Kidney (tissue), 13 donors: ENCODE measurements at regions not wholly inside any gene's neighbourhood (a gene's known extent, or its start where the extent isn't known, plus 50 kb on each side); places are given as distances from the start of the nearest gene placed in this dataset.

Experiments used
- DNase-seq, 5 donors: peaks; one replicate each; pipeline ENCODE4 v3.0.0-alpha.2; 2013 to 2020
- FAIRE-seq: peaks from 2 replicates; lab custom pipeline; 2012; peaks lifted over from hg19 to GRCh38; lab: Jason Lieb, UNC
- H3K27ac ChIP-seq, 2 donors: one replicate each; pipeline ENCODE4 v1.7.0; 2013; ENCODE audit warnings: low read depth in 2 of 2, low read length in 2 of 2, inconsistent platforms in 1 of 2
- H3K27me3 ChIP-seq: one replicate; pipeline ENCODE4 v1.7.1; 2013; ENCODE audit warnings: low read length, inconsistent platforms; ENCODE audit not compliant: control insufficient read depth, insufficient read depth
- H3K36me3 ChIP-seq, 3 donors: one replicate each; pipeline versions ENCODE4 v1.7.0 to v1.7.1; 2013; ENCODE audit warnings: low read length in 3 of 3, control low read depth in 1 of 3, inconsistent platforms in 1 of 3; ENCODE audit not compliant: insufficient read depth in 3 of 3, control insufficient read depth in 2 of 3
- H3K4me1 ChIP-seq, 3 donors: one replicate each; pipeline versions ENCODE4 v1.7.0 to v1.7.1; 2013; ENCODE audit warnings: low read length in 3 of 3, inconsistent platforms in 1 of 3, low read depth in 1 of 3; ENCODE audit not compliant: control insufficient read depth in 2 of 3, insufficient read depth in 2 of 3
- H3K4me3 ChIP-seq, 3 donors: one replicate each; pipeline versions ENCODE4 v1.7.0 to v1.8.1; 2013; ENCODE audit warnings: low read length in 3 of 3, control low read depth in 1 of 3, inconsistent platforms in 1 of 3
- H3K9ac ChIP-seq, 3 donors: one replicate each; pipeline versions ENCODE4 v1.7.0 to v1.7.1; 2013; ENCODE audit warnings: low read length in 3 of 3, control low read depth in 1 of 3, inconsistent platforms in 1 of 3
- H3K9me3 ChIP-seq, 3 donors: one replicate each; pipeline versions ENCODE4 v1.7.0 to v1.7.1; 2013; ENCODE audit warnings: low read length in 3 of 3, control low read depth in 1 of 3, inconsistent platforms in 1 of 3; ENCODE audit not compliant: control insufficient read depth in 2 of 3, insufficient read depth in 1 of 3
- intact Hi-C: fragments of 100-400 bp; cut with DNase I; formaldehyde crosslinking; loops from one replicate; pipeline ENCODE4 v1.11.1; 2022
- TF ChIP-seq, protein P1 (sequence below): IDR thresholded peaks from 3 replicates; pipeline ENCODE4 v1.5.1; 2012; ENCODE audit warnings: mild to moderate bottlenecking, moderate library complexity, borderline replicate concordance; ENCODE audit not compliant: insufficient read depth; ENCODE audit errors: extremely low read depth
- donor health status: control.
- donor health status: control.
- donor health status: control.
- donor health status: control.
- donor health status: control.
- donor health status: DM: yes; HTN: yes; CAD: no.
- donor health status: Normal renal cell carcinoma (clear cell type).

DNA sequence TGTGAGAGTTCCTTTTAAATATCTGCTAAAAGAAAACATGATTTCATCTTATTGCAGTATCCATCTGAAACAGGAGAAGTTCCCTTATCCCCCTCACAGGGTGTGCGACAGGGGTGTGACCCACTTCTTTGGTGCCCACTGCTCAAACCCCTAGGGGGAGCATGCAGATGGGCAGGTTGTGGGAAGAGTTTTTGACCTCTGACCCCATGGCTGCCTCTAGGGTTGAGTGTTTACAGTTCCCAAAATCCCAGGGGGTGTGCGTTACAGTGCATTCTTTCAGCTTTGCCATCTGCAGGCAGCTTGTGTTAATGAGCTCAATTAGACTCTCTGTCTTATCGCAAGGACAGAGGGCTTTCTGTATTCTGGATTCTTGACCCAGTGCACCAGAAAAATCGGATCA is 443.2 kb upstream of the FRG2C start:
- H3K9me3 ChIP-seq: no peaks in the 10 kb centered on the region
- H3K27ac ChIP-seq: no peak overlapping the region
- no peak overlapping the region for H3K9ac ChIP-seq
- H3K27me3 ChIP-seq: no peaks in the 10 kb centered on the region
- no peak overlapping the region for H3K4me3 ChIP-seq
- intact Hi-C loops: no loop called here
- FAIRE-seq (no peak), DNase-seq (no peak)
- TF ChIP-seq, protein P1, sequence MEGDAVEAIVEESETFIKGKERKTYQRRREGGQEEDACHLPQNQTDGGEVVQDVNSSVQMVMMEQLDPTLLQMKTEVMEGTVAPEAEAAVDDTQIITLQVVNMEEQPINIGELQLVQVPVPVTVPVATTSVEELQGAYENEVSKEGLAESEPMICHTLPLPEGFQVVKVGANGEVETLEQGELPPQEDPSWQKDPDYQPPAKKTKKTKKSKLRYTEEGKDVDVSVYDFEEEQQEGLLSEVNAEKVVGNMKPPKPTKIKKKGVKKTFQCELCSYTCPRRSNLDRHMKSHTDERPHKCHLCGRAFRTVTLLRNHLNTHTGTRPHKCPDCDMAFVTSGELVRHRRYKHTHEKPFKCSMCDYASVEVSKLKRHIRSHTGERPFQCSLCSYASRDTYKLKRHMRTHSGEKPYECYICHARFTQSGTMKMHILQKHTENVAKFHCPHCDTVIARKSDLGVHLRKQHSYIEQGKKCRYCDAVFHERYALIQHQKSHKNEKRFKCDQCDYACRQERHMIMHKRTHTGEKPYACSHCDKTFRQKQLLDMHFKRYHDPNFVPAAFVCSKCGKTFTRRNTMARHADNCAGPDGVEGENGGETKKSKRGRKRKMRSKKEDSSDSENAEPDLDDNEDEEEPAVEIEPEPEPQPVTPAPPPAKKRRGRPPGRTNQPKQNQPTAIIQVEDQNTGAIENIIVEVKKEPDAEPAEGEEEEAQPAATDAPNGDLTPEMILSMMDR: no peak
- H3K4me1 ChIP-seq: no peaks in the 10 kb centered on the region
- no peaks in the 10 kb centered on the region for H3K36me3 ChIP-seq

DNA sequence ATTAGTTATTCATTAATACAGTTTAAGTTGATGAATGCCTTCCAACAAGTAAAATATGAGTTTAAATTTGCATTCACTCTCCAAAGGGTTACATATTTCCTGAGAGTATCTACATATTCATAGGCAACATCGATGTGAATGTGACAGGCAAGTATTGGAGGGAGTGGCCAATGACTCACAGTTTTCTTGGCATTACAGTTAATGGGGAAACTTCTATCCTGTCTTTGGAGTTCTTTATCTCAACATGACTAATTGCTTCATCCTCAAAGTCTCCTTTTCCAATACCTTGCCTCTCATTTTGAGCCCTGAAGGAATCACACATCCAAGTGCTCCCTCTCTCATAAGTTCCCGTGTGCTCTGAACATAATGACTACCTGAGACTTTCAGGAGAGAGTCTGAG is 439.7 kb upstream of the FRG2C start:
- H3K27ac ChIP-seq: no peak overlapping the region
- H3K27me3 ChIP-seq: no peaks in the 10 kb centered on the region
- DNase-seq (no peak), FAIRE-seq (no peak)
- no peaks in the 10 kb centered on the region for H3K4me1 ChIP-seq
- no peaks in the 10 kb centered on the region for H3K36me3 ChIP-seq
- TF ChIP-seq, protein P1: no peak
- intact Hi-C loops: no loop called here
- H3K9me3 ChIP-seq: no peaks in the 10 kb centered on the region
- no peak overlapping the region for H3K4me3 ChIP-seq
- H3K9ac ChIP-seq: no peak overlapping the region

DNA sequence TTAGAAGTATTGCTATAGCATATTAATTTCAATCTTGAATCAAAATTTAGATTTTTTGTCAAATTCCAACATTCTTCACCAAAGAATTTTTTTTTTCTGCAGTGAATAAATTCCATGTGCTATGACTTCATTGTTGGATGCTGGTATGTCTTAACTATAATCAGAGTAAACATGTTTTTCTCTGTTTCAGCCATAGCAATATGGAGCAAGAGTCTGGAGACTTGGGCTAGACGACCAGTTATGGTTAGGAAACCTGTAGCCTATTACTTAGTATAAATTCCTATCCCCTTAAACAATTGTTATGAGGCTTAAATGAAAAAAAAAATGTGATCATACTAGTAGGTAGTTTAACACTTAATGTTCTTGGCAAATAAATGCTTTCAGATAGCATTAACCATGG is 431.9 kb upstream of the FRG2C start:
- H3K4me3 ChIP-seq: no peak overlapping the region
- DNase-seq: no peak
- H3K36me3 ChIP-seq: no peaks in the 10 kb centered on the region
- H3K27ac ChIP-seq: no peak overlapping the region
- intact Hi-C loops: no loop called here
- TF ChIP-seq, protein P1: no peak
- no peaks in the 10 kb centered on the region for H3K27me3 ChIP-seq
- FAIRE-seq: no peak
- H3K9ac ChIP-seq: no peak overlapping the region
- H3K4me1 ChIP-seq: no peaks in the 10 kb centered on the region
- H3K9me3 ChIP-seq: no peaks in the 10 kb centered on the region

DNA sequence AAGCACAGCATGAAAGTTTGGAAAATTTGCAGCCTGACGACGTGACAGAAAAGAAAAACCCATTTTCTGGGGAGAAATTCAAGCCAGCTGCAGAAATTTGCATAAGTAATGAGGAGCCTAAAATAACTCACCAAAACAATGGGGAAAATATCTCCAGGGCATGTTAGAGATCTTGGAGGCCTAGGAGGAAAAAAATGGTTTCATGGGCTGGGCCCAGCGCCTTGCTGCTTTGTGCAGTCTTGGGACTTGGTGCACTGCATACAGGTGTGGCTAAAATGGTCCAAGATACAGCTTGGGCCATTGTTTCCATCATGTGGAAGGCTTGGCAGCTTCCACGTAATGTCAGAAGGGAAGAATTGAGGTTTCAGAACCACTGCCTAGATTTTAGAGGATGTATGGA is 428.5 kb upstream of the FRG2C start:
- Histone ChIP-seq H3K4me1 (no peaks in the 10 kb centered on the region), H3K9ac (no peak overlapping the region), H3K4me3 (no peak overlapping the region), H3K9me3 (no peaks in the 10 kb centered on the region), H3K36me3 (no peaks in the 10 kb centered on the region), H3K27me3 (no peaks in the 10 kb centered on the region), H3K27ac (no peak overlapping the region)
- intact Hi-C loops: no loop called here
- FAIRE-seq (no peak), DNase-seq (no peak)
- TF ChIP-seq, protein P1: no peak
